NCI-H526 (cell line): ENCODE measurements at regions not wholly inside any gene's neighbourhood (a gene's known extent, or its start where the extent isn't known, plus 50 kb on each side); places are given as distances from the start of the nearest gene placed in this dataset.

Experiments used
- DNase-seq, 2 experiments: peaks; one replicate each; lab custom pipeline; 2025; lab: John Stamatoyannopoulos, UW

DNA sequence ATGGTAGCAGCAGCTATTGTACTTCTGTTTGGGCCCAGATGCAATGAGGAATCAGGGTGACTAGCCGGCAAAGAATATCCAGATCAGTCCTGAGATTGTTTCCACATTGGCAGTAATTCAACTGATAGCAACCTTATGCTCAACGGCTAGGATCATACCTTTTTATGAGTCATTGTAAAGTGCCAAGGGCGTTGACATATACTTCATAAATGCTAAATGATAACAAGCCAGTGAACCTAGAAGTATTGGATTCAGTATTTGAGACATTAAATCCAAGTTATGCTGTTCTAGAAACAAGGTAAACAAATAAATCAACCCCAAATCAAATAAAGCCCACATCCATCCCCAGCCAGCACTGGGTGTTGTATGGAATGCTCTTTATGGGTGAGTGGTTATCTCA, 207.1 kb upstream of the ZFHX3 start:
- no peak for DNase-seq

DNA sequence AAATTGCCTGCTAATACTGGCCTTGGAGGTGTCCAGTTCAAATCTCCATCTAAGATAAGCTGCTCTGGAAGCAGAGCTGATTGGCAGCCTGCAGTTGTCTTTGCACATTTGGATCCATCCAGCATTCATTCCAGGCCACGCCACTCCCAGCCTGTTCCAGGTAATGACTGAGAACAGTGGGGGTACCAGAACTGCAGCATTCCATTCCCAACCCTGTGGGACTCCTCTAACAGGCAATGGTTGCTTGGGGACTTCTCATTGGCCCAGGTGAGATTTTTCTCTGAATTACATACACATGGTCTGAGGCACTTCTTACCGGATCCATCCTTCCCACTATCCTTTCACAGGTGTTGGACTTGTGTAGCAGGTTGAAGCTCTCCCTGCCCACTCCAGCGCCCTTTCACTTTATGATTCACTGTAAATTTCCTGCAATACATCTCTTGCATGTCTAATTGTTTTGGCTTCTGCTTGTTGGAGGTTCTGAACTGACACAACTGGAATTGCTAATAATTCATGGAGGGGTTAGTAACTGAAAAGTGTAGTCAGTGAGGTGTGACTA, 206.1 kb upstream of the ZFHX3 start:
- DNase-seq: no peak

DNA sequence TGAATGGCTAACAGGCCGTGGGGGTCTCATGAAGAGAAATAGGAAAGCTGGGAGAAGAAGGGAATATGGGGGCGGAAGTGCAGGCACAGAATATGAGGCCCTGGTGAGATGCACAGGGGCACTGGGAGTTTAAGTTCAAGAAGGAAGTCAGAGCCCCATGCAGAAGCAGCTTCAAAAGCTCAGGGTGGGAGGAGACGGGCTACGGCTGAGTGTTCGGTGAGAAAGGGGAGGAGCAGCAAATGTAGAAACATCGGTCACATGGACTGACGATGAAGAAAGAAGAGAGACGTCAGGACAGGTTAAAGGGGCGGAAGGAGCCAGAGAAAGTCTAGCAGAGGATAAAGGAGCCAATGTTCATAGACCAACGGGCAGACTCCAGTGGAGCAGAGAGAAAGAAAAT, 204.5 kb upstream of the ZFHX3 start:
- no peak for DNase-seq

DNA sequence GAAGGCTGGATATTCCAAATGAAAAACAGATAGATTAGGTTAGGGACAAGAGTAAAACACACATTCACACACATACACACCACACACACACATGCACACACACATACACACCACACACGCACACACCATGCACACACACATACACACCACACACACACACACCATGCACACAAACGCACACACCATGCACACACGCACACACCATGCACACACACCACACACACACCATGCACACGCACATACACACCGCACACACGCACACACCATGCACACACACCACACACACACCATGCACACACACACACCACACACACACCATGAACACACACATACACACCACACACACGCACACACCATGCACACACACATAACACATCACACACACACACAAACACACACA, 203.7 kb upstream of the ZFHX3 start:
- DNase-seq: no peak

DNA sequence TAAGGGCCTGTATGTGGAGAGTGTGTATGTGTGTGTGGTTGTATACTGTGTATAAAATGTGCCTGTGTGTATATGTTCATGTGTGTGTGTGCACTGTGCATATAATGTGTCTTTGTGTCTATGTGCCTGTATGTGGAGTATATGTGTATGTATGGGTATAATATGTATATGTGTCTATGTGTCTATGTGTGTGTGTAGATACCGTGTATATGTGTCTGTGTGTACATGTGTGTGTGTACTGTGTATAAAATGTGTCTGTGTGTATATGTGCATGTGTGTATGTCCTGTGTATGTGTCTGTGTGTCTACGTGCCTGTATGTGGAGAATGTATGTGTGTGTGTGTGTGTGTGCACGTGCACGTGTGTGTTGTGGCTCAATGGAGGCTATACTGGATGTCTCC, 200.4 kb upstream of the ZFHX3 start:
- DNase-seq: no peak

DNA sequence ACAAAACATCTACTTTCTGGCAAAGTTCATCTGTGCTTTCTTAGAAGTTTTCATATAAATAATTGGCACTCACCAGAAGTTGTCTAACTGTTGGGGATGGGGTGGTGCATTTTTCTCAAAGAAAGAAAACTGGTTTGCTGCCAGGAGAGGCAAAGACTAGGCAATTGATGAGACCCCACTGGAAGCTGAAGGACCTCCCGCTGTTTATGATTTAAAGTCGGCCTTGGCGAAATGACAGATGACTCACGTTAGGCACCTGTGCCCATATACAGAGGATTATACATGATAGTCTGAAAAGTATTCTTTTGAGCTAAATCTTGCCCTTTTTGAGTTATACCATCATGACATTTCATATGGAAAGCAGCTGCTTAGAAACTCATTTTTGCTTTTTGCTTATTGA, 193.0 kb upstream of the ZFHX3 start:
- DNase-seq: no peak

DNA sequence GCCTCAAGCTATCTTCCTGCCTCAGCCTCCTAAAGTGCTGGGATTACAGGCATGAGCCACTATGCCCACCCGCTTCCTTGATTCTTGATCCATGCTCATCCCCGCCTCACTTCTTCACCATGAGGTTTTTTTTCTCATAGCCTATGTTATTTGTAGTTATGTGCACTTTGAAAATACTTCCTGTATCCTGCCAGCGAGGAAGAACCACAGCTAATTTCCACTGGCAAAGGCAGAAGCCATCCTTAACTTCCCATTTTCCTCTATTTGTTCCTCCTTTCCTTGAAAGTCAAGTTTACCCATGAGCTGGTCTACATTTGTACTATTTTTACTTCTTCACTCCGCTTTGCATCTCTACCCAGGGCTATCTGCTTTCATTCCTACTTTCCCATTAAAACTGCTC, 189.7 kb upstream of the ZFHX3 start:
- no peak for DNase-seq

DNA sequence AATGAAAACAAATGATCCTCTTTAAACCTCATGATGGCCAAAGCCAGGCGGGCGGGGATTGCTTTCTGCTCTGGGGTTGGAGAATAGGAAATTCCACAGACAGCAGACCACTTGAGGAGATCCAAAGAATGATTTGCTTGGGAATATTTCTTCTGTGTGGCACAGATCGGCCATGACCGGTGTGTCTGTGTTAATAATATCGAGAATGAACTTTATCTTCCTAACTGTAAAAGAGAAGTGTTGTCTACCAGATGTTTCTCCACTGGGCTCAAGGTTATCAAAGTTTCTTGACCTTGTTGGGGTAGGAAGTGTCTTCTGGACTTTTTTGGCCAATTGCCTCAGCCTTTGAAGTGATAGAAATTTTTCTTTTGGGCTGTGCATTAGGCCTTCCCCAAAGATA, 186.6 kb upstream of the ZFHX3 start:
- DNase-seq: no peak

DNA sequence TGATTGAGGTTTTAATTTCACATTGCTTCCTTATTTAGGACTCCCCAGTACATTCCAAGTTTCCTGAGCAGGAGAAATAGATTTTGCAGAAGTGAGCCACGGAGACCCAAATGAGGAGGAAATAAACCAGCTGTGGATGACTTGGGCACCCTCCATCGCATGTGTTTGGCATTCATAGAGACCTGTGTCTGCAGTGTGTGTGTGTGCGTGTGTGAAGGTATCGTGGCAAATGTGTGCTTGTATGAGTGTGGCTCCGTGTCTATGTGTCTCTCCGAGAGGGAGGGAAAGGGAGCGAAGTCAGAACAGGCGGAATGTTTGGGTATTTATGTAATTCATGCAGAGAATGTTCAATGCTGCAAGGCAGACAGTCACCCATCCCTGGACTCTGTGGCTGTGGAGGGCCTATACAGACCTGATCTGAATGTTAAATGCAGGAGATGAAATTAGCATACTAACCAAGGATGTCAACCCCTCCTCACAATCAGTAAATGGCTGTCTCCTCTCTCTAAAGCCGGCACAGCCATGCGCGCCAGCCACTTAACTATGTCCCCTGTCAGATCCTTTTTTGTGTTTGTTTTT, 186.0 kb upstream of the ZFHX3 start:
- peak in 1 of 2 experiments; percentile 3 for DNase-seq

DNA sequence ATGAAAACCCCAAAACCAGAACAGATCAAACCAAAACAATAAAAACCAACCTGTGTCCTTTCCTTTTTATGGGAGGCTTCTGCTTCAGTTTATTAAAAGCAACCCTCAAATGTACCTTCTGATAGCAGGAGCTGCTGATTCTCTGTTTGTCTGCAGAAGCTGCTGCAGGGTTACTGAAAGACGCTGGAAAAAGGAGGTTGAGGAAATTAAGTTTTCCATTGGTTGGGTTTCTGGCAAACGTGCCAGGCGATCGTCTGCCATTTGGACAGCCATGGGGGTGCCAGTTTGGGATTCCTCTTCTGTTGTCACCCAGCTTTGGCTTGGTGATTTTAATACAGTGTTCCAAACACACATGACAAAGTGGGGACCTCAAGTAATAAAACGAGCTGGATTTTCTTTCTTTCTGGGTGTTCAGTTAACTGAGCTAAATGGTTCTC, 185.4 kb upstream of the ZFHX3 start:
- no peak for DNase-seq

DNA sequence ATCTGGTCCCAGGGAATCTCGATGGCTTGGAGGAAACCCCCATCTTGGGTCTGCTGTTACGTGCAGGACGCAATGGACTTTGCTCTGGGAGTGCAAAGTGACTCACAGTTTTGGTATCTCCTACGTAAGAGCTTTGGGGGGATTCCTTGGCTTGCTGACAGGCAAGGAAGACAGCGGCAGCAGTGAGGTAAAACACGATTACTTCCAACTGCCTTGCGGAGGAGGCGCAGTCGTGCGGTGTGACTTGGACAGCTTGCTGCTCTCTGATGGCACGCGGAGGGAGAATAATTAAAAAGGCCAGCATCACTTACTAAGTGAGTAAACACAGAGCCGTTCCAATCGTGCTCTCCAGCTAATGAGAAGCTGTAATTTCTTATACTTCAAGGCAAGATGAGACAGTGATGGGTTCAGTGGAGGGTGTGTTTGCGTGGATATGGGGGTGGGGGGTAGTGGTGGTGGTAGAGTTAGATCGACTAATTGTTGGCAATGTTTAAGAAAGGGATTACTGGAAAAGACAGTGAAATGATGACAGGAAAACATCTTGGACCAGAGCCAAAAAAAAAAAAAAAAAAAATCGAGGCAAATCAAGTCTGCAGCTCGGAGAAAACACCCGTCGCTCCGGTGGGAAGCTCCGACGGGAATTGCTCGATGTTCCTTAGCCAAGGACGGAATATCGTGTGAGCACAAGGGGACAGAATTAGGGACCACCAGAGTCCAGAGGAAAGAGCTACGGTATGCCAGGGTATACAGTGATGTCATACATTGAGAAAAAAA, 184.8 kb upstream of the ZFHX3 start:
- DNase-seq: peak in 1 of 2 experiments; percentile 36

DNA sequence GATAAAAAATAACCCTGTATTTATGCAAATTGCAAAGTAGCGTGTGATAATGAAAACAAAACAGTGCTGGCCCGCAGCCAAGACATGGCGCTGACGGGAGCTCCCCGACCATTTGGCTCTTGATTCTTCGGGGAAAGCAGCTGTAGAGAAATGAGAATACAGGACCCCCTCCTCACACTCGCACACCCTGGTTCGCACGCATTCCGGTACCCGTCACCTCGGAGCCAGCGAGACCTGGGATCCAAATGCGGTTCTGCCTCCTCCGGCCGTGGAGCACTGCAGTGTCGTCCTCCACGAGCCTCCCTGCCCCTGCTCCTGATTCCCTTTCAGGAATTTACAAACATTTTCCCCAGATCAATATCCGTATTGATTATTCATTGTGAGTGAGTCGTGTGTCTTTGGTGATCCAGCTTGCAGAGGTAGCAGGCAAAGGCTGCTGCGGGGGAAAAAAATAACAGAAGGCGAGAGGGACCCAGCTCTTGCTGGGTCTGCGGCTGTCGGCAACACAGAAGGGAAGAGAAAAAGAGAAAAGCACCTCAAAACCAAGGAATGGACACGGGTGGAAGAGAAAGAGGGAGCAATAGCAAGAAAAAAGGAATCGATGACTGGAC, 184.1 kb upstream of the ZFHX3 start:
- DNase-seq: peak in 1 of 2 experiments; percentile 34

DNA sequence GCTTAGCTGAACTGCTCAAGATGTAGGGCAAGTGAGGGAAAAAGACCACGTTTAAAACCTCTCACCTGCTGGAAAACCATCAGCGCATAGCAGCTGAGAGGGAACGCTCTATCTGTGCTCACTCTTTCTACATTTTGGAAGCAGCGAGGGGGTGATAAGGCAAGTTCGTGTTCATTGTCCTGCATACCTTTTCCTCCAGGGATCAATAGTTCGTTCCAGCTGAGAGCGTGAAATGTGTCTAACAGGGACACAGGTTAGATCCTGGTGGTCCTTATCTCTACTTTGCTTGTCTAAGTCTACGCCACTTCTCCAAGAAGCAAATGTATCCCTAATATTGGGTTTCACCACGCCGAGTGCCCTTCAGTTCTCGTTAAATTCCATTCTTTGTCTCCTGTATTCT, 183.5 kb upstream of the ZFHX3 start:
- no peak for DNase-seq

DNA sequence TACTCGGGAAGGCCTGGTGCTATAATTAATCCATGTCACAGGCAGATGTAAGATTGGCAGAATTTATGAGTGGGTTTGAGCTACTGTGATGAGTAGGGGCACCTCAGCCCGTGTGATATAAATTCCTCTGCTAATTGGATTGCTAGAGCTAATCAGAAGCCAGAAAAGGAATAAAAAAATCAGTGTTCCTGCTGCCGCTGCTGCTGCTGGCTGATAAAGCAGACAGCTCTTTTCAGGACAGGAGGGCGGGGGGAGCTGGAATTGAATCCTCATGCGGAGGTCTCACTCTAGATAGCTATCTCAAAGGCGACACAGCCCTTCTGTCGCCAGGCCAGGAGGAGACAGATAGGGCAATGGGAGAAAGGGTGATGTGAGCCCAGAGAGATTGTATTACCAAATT, 182.7 kb upstream of the ZFHX3 start:
- no peak for DNase-seq

DNA sequence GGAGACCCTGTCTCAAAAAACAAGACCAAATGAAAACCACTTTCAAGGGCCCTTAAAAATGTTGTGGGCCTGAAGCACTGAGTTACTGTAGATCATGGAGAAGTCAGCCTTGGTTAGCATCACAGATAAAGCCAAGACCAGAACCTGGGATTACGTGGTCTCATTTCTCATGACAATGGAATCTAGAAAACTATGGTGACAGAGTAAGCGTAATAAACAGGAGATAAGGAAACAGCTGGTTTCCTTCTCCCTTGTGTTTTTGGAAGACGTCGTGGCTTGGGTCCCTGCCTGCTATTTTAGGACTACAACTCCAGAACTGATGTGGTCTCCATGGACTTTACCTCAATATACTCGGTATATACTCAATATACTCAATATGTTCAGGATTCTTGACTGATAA, 180.7 kb upstream of the ZFHX3 start:
- no peak for DNase-seq

DNA sequence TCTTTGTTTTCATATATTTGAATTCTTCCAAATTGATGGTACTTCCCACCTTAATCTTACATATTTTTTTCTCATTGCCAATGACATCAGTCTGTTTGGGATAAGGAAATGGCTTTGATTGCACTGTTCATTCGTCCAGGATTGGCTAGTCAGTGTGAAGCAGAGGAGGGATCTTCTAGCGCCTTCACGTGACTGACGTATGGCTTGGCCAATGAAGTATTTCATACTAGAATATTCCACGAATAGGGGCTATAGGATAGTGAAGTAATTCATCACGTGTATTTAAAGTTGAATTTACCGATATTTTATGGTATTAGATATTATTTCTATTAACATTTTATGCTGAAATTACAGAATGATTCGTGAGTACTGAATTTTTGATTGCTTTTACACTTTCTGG, 178.7 kb upstream of the ZFHX3 start:
- DNase-seq: no peak

DNA sequence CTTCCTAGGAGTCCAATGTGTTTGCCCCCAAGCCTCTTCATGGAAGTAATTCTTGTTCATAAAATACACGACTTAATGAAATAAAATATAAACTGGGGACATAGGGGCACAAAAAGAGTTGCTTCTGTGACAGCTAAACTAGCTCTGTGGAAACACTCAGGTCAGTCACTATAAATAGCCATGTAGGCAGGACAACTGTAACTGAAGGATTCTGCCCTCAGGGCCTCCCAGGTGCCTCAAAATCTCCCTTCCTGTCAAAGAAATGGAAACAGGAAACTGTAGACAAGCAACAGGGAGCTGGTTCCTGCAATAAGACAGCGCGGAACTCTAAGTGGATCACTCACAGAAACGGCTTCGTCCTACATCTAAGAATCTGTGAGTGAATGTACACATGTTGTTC, 178.1 kb upstream of the ZFHX3 start:
- no peak for DNase-seq

DNA sequence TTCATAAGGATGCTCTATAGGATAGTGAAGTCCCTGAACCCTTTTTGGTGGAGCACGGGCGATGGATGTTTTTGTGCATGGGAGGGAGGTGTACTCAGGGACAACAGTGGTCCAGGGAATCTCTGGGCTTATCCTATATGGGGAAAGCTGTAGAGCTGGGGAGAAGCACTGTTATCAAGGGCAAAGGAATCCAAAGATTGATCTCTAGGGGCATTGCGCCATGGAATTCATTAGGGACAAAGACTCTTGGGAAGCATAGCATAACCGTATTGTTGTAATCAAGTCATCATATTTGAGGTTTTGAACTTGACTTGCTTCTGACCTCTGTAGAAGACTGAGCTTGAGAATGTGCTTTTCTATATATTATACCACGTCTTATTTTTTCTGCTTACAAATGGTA, 172.9 kb upstream of the ZFHX3 start:
- DNase-seq: no peak

DNA sequence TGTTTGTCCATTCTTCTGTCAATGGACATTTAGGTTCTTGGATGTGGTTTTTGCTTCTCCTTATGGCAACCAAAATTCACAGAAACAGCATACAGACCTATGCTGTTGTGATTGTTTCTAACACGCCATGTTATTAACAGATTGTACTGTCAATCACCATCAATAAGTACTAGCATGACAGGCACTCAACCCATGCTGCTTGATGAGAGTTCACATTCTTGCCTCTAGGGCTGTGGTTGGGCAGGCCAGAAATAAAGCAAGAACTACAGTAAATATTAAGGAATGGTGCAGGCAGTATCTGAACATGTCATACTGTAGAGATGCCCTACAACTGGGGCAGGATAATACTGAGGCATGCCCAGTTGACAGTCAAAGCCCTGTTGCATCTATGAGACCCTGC, 171.2 kb upstream of the ZFHX3 start:
- DNase-seq: no peak

DNA sequence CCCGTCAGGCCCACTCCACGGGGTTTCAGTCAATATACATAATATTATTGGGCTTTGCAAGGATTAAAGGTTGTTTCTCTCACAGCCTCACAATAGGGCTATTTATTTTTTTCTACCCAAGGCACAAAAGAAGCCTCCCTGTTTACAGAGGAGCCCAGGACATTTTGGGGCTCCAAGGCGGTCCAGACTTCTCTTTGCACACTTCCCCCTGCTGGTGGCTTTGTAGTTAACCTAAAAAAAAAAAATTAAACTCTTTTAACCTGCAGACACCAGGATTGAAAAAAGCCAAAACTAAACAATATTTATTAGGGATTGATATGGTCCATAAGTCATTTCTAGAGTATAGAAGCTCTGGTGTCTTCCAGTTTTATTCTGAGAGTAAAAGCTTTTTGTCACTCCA, 169.7 kb upstream of the ZFHX3 start:
- DNase-seq: peak in 1 of 2 experiments; percentile 3

DNA sequence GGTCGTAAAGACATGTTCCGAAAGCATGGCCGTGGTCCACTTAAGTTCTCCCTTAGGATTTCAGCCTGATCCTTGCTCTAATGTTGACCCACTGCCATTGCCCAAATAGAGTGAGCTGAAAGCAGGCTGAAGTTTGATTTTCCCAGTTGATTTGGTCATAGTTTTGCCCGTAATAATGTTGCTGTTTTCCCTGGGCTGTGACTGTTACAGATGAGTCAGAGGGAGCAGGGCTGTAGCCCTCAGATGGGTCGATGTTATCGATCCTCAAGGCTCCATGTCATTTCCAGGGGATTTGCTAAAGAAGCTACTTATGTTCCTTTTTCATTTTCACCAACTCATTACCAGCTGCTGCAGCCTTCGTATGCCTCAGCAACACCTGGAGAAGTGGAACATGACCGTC, 169.0 kb upstream of the ZFHX3 start:
- DNase-seq: no peak

DNA sequence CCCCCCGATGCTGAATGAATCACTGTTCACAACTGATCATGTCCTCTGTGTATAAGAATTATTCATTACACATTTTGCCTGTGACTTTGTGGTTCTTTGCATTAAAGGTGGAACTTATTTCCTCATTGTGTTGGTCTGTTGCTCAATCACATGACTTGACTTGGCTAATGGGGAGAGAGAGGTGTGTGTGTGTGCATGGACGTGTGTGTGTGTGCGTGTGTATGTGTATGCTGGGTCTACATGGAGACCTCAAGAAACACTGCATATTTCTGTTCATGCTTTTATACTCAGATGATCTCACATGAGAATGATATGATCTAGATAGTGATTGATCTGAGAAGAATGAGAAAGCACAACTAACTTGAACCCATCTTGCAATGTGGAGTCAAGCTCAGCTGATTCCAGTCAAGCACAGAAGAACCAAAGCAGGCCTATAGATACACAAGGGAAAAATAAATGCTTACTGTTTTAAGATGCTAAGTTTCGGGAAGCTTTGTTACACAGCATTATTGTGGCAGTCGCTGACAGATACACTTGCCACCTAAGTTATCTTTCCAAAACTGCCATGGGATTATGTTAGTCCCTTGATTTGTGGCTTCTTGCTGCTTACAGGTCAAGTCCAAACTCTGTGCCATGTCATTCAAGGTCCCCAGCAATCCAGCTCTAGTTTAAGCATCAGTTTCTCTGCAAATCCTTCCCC, 167.9 kb upstream of the ZFHX3 start:
- no peak for DNase-seq
